ENCODE measurements at regions not wholly inside any gene's neighbourhood (a gene's known extent, or its start where the extent isn't known, plus 50 kb on each side); places are given as distances from the start of the nearest gene placed in this dataset.

DNA sequence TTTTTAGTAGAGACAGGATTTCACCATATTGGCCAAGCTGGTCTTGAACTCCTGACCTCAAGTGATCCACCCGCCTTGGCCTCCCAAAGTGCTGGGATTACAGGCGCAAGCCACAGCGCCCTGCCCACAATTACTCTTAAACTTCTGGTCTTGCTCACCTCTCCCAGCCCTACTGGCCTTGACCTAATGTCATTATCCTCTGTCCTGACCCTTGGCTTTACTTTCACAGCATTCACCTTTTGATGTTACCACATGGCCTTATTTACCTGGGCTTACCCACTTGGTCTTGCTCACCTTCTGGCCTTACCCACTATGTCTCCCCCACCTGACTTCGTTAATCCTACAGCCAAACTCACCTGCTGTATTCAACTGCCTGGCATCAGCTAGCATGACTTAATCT, 105.9 kb downstream of the IL12A start:
- Histone ChIP-seq H3K27me3 (ENCODE audit: insufficient read depth, low read length) (no peaks in the 10 kb centered on the region), H3K9me3 (ENCODE audit: insufficient read depth, low read depth, low read length) (no peaks in the 10 kb centered on the region), H3K27ac (ENCODE audit: low read depth, low read length) (no peak overlapping the region), H2AFZ (ENCODE audit: low read depth, low read length) (no peak overlapping the region), H3K4me3 (ENCODE audit: insufficient read depth, low read depth, low read length) (no peak overlapping the region), H3K4me2 (ENCODE audit: low read length) (no peak overlapping the region), H3K79me2 (ENCODE audit: insufficient read depth, low read length) (no peaks in the 10 kb centered on the region), H3K4me1 (ENCODE audit: insufficient read depth, low read length) (no peaks in the 10 kb centered on the region), H3K9ac (ENCODE audit: low read length) (no peak overlapping the region), H4K20me1 (ENCODE audit: insufficient read depth, low read length) (no peaks in the 10 kb centered on the region), H3K36me3 (ENCODE audit: insufficient read depth, low read length) (no peaks in the 10 kb centered on the region)
- no peak overlapping the region for H3K27ac Mint-ChIP-seq (ENCODE audit: unreplicated experiment)
- DNase-seq (ENCODE audit: low read depth) (no peak), FAIRE-seq (no peak)
- H3K4me3 Mint-ChIP-seq (ENCODE audit: unreplicated experiment): no peak overlapping the region
- no peaks in the 10 kb centered on the region for H3K9me3 Mint-ChIP-seq (ENCODE audit: unreplicated experiment)
- peaks cover 3% of the 10 kb centered on the region for H3K4me1 Mint-ChIP-seq (ENCODE audit: low read depth, unreplicated experiment)
- H3K36me3 Mint-ChIP-seq (ENCODE audit: low read depth, unreplicated experiment): no peaks in the 10 kb centered on the region
- H3K27me3 Mint-ChIP-seq (ENCODE audit: low read depth, unreplicated experiment): no peaks in the 10 kb centered on the region
- TF ChIP-seq EZH2 (IDR thresholded peaks at IDR 0.05; ENCODE audit: insufficient read depth, low read length): no peak
- TF ChIP-seq, protein P1, sequence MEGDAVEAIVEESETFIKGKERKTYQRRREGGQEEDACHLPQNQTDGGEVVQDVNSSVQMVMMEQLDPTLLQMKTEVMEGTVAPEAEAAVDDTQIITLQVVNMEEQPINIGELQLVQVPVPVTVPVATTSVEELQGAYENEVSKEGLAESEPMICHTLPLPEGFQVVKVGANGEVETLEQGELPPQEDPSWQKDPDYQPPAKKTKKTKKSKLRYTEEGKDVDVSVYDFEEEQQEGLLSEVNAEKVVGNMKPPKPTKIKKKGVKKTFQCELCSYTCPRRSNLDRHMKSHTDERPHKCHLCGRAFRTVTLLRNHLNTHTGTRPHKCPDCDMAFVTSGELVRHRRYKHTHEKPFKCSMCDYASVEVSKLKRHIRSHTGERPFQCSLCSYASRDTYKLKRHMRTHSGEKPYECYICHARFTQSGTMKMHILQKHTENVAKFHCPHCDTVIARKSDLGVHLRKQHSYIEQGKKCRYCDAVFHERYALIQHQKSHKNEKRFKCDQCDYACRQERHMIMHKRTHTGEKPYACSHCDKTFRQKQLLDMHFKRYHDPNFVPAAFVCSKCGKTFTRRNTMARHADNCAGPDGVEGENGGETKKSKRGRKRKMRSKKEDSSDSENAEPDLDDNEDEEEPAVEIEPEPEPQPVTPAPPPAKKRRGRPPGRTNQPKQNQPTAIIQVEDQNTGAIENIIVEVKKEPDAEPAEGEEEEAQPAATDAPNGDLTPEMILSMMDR (IDR thresholded peaks at IDR 0.05; ENCODE audit: insufficient read depth, low read depth, low read length): no peak

DNA sequence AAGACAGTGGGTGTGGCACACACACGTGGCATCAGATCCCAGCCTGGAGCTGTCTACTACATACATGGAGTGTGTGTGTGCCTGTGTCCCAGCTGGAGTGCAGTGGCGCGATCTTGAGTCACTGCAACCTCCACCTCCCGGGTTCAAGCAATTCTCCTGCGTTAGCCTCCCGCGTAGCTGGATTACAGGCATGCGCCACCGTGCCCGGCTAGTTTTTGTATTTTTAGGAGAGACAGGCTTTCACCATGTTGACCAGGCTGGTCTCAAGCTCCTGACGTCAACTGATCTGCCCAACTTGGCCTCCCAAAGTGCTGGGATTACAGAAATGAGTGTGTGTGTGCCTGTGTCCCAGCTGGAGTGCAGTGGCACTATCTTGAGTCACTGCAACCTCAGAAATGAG, 108.8 kb downstream of the IL12A start:
- Mint-ChIP-seq H3K36me3 (ENCODE audit: low read depth, unreplicated experiment) (no peaks in the 10 kb centered on the region), H3K9me3 (ENCODE audit: unreplicated experiment) (peaks cover 4% of the 10 kb centered on the region), H3K4me1 (ENCODE audit: low read depth, unreplicated experiment) (peaks cover 3% of the 10 kb centered on the region), H3K27ac (ENCODE audit: unreplicated experiment) (no peak overlapping the region), H3K27me3 (ENCODE audit: low read depth, unreplicated experiment) (peaks cover 11% of the 10 kb centered on the region), H3K4me3 (ENCODE audit: unreplicated experiment) (no peak overlapping the region)
- H3K27ac ChIP-seq (ENCODE audit: low read depth, low read length): no peak overlapping the region
- no peak overlapping the region for H3K9ac ChIP-seq (ENCODE audit: low read length)
- no peak overlapping the region for H3K4me2 ChIP-seq (ENCODE audit: low read length)
- H3K4me3 ChIP-seq (ENCODE audit: insufficient read depth, low read depth, low read length): no peak overlapping the region
- DNase-seq (ENCODE audit: low read depth) (no peak), FAIRE-seq (no peak)
- no peaks in the 10 kb centered on the region for H3K27me3 ChIP-seq (ENCODE audit: insufficient read depth, low read length)
- no peaks in the 10 kb centered on the region for H3K79me2 ChIP-seq (ENCODE audit: insufficient read depth, low read length)
- no peaks in the 10 kb centered on the region for H3K9me3 ChIP-seq (ENCODE audit: insufficient read depth, low read depth, low read length)
- H3K36me3 ChIP-seq (ENCODE audit: insufficient read depth, low read length): no peaks in the 10 kb centered on the region
- TF ChIP-seq, protein P1 (IDR thresholded peaks at IDR 0.05; ENCODE audit: insufficient read depth, low read depth, low read length): no peak
- no peak for TF ChIP-seq EZH2 (IDR thresholded peaks at IDR 0.05; ENCODE audit: insufficient read depth, low read length)
- H4K20me1 ChIP-seq (ENCODE audit: insufficient read depth, low read length): no peaks in the 10 kb centered on the region
- no peak overlapping the region for H2AFZ ChIP-seq (ENCODE audit: low read depth, low read length)
- H3K4me1 ChIP-seq (ENCODE audit: insufficient read depth, low read length): no peaks in the 10 kb centered on the region

DNA sequence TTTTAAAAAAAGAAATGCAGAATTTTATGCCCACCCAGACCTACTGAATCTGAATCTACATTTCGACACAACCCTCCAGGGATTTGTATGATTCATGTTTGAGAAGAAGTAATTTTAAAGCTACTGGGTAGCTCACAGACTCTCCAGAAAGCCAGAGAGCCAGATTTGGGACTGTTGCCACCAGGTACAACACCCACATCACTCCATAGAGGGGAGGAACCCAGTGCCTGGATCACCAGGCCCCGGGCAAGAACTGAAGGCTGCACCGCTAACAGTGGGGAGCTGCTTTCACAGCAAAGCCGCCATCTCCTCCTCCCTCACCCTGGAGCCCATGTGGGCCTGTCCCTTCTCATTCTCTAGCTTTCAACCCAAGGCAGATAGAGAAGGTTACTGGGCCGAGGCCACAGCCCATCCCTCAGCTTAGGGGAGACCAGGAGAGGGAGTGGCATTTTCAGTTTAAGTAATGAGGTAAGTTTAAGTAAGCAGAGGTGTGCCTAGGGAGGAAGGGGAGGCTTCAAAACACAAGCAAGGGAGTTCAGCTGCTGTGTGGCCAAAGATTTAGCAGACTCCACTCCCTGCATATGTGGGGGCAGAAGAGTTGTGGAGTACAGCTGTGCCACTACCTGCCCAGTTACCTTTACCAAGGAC, 109.8 kb downstream of the IL12A start:
- Histone ChIP-seq H2AFZ (ENCODE audit: low read depth, low read length) (no peak overlapping the region), H3K9me3 (ENCODE audit: insufficient read depth, low read depth, low read length) (no peaks in the 10 kb centered on the region), H3K27ac (ENCODE audit: low read depth, low read length) (no peak overlapping the region), H3K36me3 (ENCODE audit: insufficient read depth, low read length) (no peaks in the 10 kb centered on the region), H3K27me3 (ENCODE audit: insufficient read depth, low read length) (no peaks in the 10 kb centered on the region), H3K4me2 (ENCODE audit: low read length) (no peak overlapping the region), H3K4me3 (ENCODE audit: insufficient read depth, low read depth, low read length) (no peak overlapping the region), H3K9ac (ENCODE audit: low read length) (no peak overlapping the region), H4K20me1 (ENCODE audit: insufficient read depth, low read length) (no peaks in the 10 kb centered on the region), H3K79me2 (ENCODE audit: insufficient read depth, low read length) (no peaks in the 10 kb centered on the region), H3K4me1 (ENCODE audit: insufficient read depth, low read length) (no peaks in the 10 kb centered on the region)
- TF ChIP-seq, protein P1 (IDR thresholded peaks at IDR 0.05; ENCODE audit: insufficient read depth, low read depth, low read length): no peak
- no peak for TF ChIP-seq EZH2 (IDR thresholded peaks at IDR 0.05; ENCODE audit: insufficient read depth, low read length)
- peaks cover 4% of the 10 kb centered on the region for H3K9me3 Mint-ChIP-seq (ENCODE audit: unreplicated experiment)
- peaks cover 11% of the 10 kb centered on the region for H3K27me3 Mint-ChIP-seq (ENCODE audit: low read depth, unreplicated experiment)
- DNase-seq (ENCODE audit: low read depth) (no peak), FAIRE-seq (no peak)
- H3K4me1 Mint-ChIP-seq (ENCODE audit: low read depth, unreplicated experiment): peaks cover 3% of the 10 kb centered on the region
- no peak overlapping the region for H3K27ac Mint-ChIP-seq (ENCODE audit: unreplicated experiment)
- H3K36me3 Mint-ChIP-seq (ENCODE audit: low read depth, unreplicated experiment): no peaks in the 10 kb centered on the region
- no peak overlapping the region for H3K4me3 Mint-ChIP-seq (ENCODE audit: unreplicated experiment)

All from astrocyte (in vitro differentiated cells and primary cell).